ENCODE measurements at regions not wholly inside any gene's neighbourhood (a gene's known extent, or its start where the extent isn't known, plus 50 kb on each side); places are given as distances from the start of the nearest gene placed in this dataset.

DNA sequence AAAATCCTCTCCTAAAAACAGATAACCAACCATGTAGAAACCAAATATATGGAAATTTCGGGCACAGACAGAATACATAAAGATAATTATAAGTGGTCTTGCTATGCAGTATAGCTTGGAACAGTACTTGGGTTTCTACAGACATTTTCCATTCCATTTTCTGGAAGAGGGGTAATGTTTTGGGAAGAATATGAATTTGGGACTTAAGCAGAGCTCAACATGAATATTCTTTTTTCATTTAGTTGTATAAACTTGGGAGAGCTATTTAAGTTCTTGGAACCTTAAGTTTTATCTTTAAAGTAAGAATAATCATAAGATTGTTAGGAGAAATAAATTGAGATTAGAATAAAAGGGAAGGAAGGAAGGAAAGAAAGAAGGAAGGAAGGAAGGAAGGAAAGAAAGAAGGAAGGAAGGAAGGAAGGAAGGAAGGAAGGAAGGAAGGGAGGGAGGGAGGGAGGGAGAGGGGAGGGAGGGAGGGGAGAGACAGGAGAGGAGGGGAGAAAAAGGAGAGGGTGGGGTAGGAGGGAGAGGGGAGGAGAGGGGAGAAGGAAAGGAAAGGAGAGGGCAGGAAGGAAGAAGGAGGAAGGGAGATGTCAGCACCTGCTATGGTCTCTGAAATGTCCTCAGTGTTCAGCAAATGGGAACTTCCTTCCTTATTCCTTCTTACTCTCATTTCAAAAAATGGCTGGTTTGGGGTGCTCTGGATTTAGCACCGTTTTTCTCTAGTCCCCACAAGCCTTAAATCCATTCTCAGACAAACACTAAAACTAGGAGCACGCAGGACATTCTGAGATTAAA, 248.3 kb downstream of the LY86 start (continued):
- TF ChIP-seq, protein P1, sequence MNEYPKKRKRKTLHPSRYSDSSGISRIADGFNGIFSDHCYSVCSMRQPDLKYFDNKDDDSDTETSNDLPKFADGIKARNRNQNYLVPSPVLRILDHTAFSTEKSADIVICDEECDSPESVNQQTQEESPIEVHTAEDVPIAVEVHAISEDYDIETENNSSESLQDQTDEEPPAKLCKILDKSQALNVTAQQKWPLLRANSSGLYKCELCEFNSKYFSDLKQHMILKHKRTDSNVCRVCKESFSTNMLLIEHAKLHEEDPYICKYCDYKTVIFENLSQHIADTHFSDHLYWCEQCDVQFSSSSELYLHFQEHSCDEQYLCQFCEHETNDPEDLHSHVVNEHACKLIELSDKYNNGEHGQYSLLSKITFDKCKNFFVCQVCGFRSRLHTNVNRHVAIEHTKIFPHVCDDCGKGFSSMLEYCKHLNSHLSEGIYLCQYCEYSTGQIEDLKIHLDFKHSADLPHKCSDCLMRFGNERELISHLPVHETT (CRISPR knock-in tag; conservative IDR thresholded peaks at IDR 0.05 in 1 of 2, IDR thresholded peaks at IDR 0.05 in 1 of 2), result no peak
- TF ChIP-seq NFIX (CRISPR knock-in tag; IDR thresholded peaks at IDR 0.05; ENCODE audit: low read depth), result no peak
- TF ChIP-seq ETV5 (CRISPR knock-in tag; IDR thresholded peaks at IDR 0.05; ENCODE audit: low read depth), result no peak
- peak; percentile 74 for TF ChIP-seq PCBP1 (IDR thresholded peaks at IDR 0.05; ENCODE audit: low read depth, low read length, poor library complexity, severe bottlenecking)
- no peak for TF ChIP-seq ZNF143 (CRISPR knock-in tag; IDR thresholded peaks at IDR 0.05)
- TF ChIP-seq ELF1 (tag; IDR thresholded peaks at IDR 0.05), result no peak
- no peak for TF ChIP-seq CHAMP1 (IDR thresholded peaks at IDR 0.05)
- peak; percentile 98 for TF ChIP-seq PCBP2 (IDR thresholded peaks at IDR 0.05; ENCODE audit: low read depth, low read length, poor library complexity, severe bottlenecking)

Measured in K562 (cell line).